Head of caudate nucleus (tissue), 42 donors: ENCODE measurements at regions not wholly inside any gene's neighbourhood (a gene's known extent, or its start where the extent isn't known, plus 50 kb on each side); places are given as distances from the start of the nearest gene placed in this dataset.

Experiments used
- DNase-seq, 42 donors: peaks; one replicate each; pipeline versions ENCODE4 v3.0.0 to v3.0.0-alpha.2; 2020 to 2021; ENCODE audit warnings: mixed read lengths in 7 of 42
- intact Hi-C: fragments of 100-400 bp; cut with DNase I; formaldehyde crosslinking; loops from one replicate; pipeline ENCODE4 v1.15.0; 2022

- intact Hi-C loops, result no loop called here
Observed at GRCh38 chr21:38753114-38753513, 52.6 kb upstream of the ETS2 start.

GRCh38 chr21:38753557-38753971 lies 52.2 kb upstream of the ETS2 start:
- intact Hi-C loops, result no loop called here
- no peak for DNase-seq

More at GRCh38 chr21:38753114-38753513, 52.6 kb upstream of the ETS2 start:
- DNase-seq, result no peak
